ENCODE measurements at regions not wholly inside any gene's neighbourhood (a gene's known extent, or its start where the extent isn't known, plus 50 kb on each side); places are given as distances from the start of the nearest gene placed in this dataset.
"Not testable (repeated sequence)": the region's sequence is repeated elsewhere in the genome, so short reads cannot be mapped to it uniquely, and the experiment has no call there.

DNA sequence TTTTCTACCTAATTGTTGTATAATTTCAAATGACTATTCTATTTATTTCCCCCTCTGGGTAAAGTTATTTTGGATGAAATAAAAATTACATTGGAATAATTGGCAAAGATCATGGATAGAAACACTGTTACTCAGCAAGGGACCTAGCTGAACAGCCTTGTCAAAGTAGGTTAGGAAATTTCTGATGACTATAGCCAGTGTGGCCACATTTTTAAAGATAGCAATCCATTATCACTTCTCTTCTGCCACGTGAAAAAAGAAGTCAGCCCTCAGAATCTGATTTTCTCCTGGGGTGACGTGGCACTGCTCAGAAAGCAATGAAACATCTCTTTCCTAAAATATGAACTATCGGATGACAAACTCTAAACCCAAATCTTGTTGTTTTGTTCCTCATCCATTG lies 784.2 kb upstream of the RIOK2 start:
- no peak overlapping the region for H3K4me3 ChIP-seq (ENCODE audit: low read length)
- no peak for TF ChIP-seq ZNF274 (IDR thresholded peaks at IDR 0.05; ENCODE audit: low read depth, low read length)

- no peak overlapping the region for H3K4me3 ChIP-seq (ENCODE audit: low read length)
- no peak for TF ChIP-seq ZNF274 (IDR thresholded peaks at IDR 0.05; ENCODE audit: low read depth, low read length)
Observed at GRCh38 chr5:97968346-97968745, 785.3 kb upstream of the RIOK2 start.

DNA sequence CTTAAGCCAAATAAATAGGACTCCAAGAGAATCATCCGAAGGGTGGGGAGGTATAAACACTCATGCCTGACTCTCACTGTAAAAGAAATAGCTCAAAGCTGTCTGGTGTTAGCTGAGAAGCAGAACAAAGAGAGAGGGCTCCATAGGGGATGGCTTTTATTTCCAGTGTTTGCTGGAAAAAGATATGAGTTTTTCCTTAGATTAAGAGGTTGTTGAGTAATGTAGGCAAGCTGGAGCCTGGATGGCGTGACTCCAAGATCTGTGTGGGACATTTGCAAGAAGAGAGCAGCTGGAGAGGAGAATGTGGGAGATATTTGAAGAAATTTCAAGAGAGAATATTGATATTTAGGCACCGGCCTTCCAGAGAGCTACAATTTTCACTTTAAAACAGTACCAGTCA lies 793.7 kb upstream of the RGMB start:
- H3K4me3 ChIP-seq (ENCODE audit: low read length), result no peak overlapping the region
- no peak for TF ChIP-seq ZNF274 (IDR thresholded peaks at IDR 0.05; ENCODE audit: low read depth, low read length)

DNA sequence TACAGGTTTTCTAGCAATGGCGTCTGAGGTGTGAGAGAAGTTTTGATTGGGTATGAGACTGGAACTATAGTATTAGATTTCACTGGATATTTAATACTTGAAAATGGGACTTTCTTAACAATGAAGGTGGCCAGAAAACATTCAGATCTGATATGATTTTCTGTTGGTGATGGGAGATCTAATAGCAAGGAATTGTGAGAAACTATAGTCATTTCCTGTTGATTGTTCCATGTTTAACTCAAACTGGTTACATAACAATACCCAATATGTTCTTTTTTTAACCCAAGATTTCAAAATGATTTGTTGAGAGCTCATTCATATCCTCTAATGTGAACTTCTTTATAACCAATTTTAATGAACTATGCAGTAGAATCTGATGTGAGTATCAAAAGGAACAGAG lies 793.2 kb upstream of the RGMB start:
- TF ChIP-seq ZNF274 (IDR thresholded peaks at IDR 0.05; ENCODE audit: low read depth, low read length), result no peak

GRCh38 chr5:97986069-97986468 lies 787.4 kb upstream of the RGMB start:
- no peak for TF ChIP-seq ZNF274 (IDR thresholded peaks at IDR 0.05; ENCODE audit: low read depth, low read length)
- no peak overlapping the region for H3K4me3 ChIP-seq (ENCODE audit: low read length)

More for the DNA sequence above, 793.2 kb upstream of the RGMB start:
- H3K4me3 ChIP-seq (ENCODE audit: low read length), result no peak overlapping the region

- H3K4me3 ChIP-seq (ENCODE audit: low read length), result no peak overlapping the region
- TF ChIP-seq ZNF274 (IDR thresholded peaks at IDR 0.05; ENCODE audit: low read depth, low read length), result no peak
Observed at GRCh38 chr5:97991236-97991635, 782.2 kb upstream of the RGMB start.

GRCh38 chr5:97998941-97999340 lies 774.5 kb upstream of the RGMB start:
- TF ChIP-seq ZNF274 (IDR thresholded peaks at IDR 0.05; ENCODE audit: low read depth, low read length), result no peak
- no peak overlapping the region for H3K4me3 ChIP-seq (ENCODE audit: low read length)

DNA sequence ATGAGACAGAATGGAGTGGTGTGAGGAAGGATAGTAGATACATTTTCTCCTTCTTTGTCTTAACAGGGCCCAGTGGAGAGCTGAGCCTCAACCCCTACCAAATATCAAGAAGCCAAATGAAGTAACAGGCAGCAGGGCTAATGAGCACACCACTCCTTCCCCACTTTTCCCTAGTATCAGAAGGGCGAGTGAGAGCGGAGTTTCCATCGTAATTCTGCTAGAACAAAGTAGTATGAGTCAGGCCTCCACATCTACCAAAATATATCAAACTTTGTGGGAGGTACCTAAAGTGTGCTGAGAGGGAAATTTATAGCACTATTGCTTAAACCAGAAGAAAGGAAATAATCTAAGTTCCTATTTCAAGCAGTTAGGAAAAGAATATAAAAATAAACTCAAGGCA lies 769.0 kb upstream of the RGMB start:
- no peak for TF ChIP-seq ZNF274 (IDR thresholded peaks at IDR 0.05; ENCODE audit: low read depth, low read length)
- H3K4me3 ChIP-seq (ENCODE audit: low read length), result no peak overlapping the region

GRCh38 chr5:98016771-98017170 lies 756.7 kb upstream of the RGMB start:
- TF ChIP-seq ZNF274 (IDR thresholded peaks at IDR 0.05; ENCODE audit: low read depth, low read length), result no peak
- H3K4me3 ChIP-seq (ENCODE audit: low read length), result no peak overlapping the region

GRCh38 chr5:98030273-98030672 lies 743.2 kb upstream of the RGMB start:
- H3K4me3 ChIP-seq (ENCODE audit: low read length), result not testable (repeated sequence)

DNA sequence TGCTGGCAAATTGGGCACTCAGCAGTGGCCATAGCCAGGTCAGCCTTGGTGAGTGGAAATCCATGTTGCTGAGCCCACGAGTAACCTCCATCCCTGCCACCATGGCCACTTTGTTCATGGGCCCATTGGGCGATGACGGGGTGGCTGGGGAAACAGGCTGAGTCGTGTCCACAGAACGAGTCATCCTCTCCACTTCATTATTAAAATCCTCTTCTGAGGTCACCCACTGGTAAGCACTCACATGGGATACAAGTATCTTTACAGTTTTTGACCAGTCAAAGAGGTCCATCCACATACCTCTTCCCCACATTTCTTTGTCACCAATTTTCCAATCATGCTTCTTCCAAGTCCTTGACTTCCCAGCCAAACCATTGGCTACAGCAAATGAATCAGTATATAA lies 742.4 kb upstream of the RGMB start:
- H3K4me3 ChIP-seq (ENCODE audit: low read length), result not testable (repeated sequence)

GRCh38 chr5:98031496-98031895 lies 742.0 kb upstream of the RGMB start:
- no peak overlapping the region for H3K4me3 ChIP-seq (ENCODE audit: low read length)
- no peak for TF ChIP-seq ZNF274 (IDR thresholded peaks at IDR 0.05; ENCODE audit: low read depth, low read length)

- TF ChIP-seq ZNF274 (IDR thresholded peaks at IDR 0.05; ENCODE audit: low read depth, low read length), result no peak
- no peak overlapping the region for H3K4me3 ChIP-seq (ENCODE audit: low read length)
Observed at GRCh38 chr5:98031926-98032325, 741.5 kb upstream of the RGMB start.

DNA sequence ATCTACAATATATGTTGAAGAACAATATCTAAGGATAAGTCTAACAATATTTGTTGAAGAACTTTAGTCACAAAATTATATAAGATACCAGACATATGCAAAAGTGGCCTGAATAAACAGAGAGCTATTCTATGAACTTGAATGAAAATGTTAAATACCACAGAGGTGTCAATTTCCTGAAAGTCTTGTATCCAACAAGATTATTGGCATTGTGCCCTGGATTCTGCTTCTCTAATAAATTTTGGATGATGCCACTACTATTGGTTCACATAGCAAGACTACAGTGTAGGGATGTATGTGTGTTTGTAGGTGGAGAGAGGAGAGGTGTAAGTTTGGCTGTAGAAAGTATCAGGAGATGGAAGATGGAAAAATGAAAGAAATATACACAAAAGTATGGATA lies 731.8 kb upstream of the RGMB start:
- no peak for TF ChIP-seq ZNF274 (IDR thresholded peaks at IDR 0.05; ENCODE audit: low read depth, low read length)
- H3K4me3 ChIP-seq (ENCODE audit: low read length), result no peak overlapping the region

GRCh38 chr5:98042521-98042920 lies 730.9 kb upstream of the RGMB start:
- H3K4me3 ChIP-seq (ENCODE audit: low read length), result no peak overlapping the region
- no peak for TF ChIP-seq ZNF274 (IDR thresholded peaks at IDR 0.05; ENCODE audit: low read depth, low read length)

- H3K4me3 ChIP-seq (ENCODE audit: low read length), result no peak overlapping the region
- TF ChIP-seq ZNF274 (IDR thresholded peaks at IDR 0.05; ENCODE audit: low read depth, low read length), result no peak
Observed at GRCh38 chr5:98042961-98043360, 730.5 kb upstream of the RGMB start.

DNA sequence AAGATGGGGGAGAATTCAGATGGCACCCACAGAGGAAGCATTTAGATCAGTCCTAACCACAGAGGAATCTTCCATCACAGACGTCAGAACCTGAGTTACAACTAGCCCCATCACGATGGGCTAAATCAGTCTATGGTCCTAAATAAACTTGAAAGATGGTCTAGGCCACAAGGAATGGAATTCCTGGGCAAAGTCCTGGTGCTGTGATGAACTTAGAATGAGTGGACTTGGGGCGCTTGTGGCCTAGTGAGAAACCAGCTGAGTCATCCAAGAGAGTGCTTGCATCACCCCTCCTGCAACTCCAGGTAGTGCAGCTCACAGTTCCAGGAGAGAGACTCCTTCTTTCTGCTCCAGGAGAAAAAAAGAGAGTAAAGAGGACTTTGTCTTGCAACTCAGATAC lies 722.9 kb upstream of the RGMB start:
- TF ChIP-seq ZNF274 (IDR thresholded peaks at IDR 0.05; ENCODE audit: low read depth, low read length), result no peak
- H3K4me3 ChIP-seq (ENCODE audit: low read length), result no peak overlapping the region
